Activated B cell treated with CpG ODN at 0.5 μM for 24 hours (primary cell): ENCODE measurements at regions not wholly inside any gene's neighbourhood (a gene's known extent, or its start where the extent isn't known, plus 50 kb on each side); places are given as distances from the start of the nearest gene placed in this dataset.

Experiments used
- ATAC-seq: fragments of 200-7000 bp; cut with Tn5 transposase; one replicate; pipeline ENCODE4 v1.10.0; 2021; ENCODE audit warnings: low read depth, mild to moderate bottlenecking, moderate library complexity
- CTCF ChIA-PET: fragments of 350-600 bp; sonication (Branson Sonifier 250); formaldehyde crosslinking; loops from one replicate; lab custom pipeline; 2021; ENCODE audit warnings: antibody characterized with exemption; lab: Charles Lee
- POLR2A ChIA-PET: fragments of 350-600 bp; sonication (Branson Sonifier 250); formaldehyde crosslinking; loops from one replicate; lab custom pipeline; 2021; ENCODE audit warnings: antibody characterized with exemption; lab: Charles Lee
- DNase-seq: peaks from one replicate; pipeline ENCODE4 v3.0.0; 2022
- H3K27ac Mint-ChIP-seq: one replicate; pipeline ENCODE4 v1.8.0; 2020; ENCODE audit warnings: mixed read lengths
- H3K27me3 Mint-ChIP-seq: one replicate; pipeline ENCODE4 v1.8.0; 2021; ENCODE audit warnings: mixed read lengths
- H3K36me3 Mint-ChIP-seq: one replicate; pipeline ENCODE4 v1.8.0; 2021; ENCODE audit warnings: low read depth, mixed read lengths
- H3K4me1 Mint-ChIP-seq: one replicate; pipeline ENCODE4 v1.8.0; 2021; ENCODE audit warnings: mixed read lengths
- H3K4me3 Mint-ChIP-seq: one replicate; pipeline ENCODE4 v1.8.0; 2020; ENCODE audit warnings: mild to moderate bottlenecking, mixed read lengths
- H3K9me3 Mint-ChIP-seq: one replicate; pipeline ENCODE4 v1.8.0; 2020; ENCODE audit warnings: mixed read lengths
- intact Hi-C: fragments of 100-400 bp; cut with micrococcal nuclease; formaldehyde crosslinking; loops from one replicate; pipeline ENCODE4 v1.15.1; 2024
- TF ChIP-seq, protein P1 (sequence below): fragments of 200-600 bp; IDR thresholded peaks from one replicate; pipeline ENCODE4 v1.8.0; 2022; ENCODE audit warnings: antibody characterized with exemption, mild to moderate bottlenecking

DNA sequence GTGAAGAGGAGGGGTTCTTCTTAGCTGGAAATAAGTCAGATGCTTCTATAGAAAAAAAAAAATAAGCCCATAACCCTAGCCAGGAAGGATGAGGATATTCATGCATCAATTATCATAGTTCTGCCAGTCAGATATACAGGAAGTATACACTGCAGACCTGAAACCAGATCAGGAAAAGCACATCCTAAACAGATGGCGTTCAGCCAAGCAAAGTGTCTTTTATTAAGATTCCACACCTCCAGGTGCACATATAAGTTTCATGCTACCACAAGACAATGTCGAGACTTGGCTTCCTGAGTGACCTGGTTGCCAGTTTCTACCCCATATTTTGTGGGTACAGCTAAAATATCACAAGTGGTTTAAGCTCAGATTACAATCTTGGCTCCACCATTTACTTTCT, 108.3 kb downstream of the CETN3 start:
- no peak overlapping the region for H3K27ac Mint-ChIP-seq
- no peaks in the 10 kb centered on the region for H3K36me3 Mint-ChIP-seq
- peaks cover 5% of the 10 kb centered on the region for H3K27me3 Mint-ChIP-seq
- TF ChIP-seq, protein P1, sequence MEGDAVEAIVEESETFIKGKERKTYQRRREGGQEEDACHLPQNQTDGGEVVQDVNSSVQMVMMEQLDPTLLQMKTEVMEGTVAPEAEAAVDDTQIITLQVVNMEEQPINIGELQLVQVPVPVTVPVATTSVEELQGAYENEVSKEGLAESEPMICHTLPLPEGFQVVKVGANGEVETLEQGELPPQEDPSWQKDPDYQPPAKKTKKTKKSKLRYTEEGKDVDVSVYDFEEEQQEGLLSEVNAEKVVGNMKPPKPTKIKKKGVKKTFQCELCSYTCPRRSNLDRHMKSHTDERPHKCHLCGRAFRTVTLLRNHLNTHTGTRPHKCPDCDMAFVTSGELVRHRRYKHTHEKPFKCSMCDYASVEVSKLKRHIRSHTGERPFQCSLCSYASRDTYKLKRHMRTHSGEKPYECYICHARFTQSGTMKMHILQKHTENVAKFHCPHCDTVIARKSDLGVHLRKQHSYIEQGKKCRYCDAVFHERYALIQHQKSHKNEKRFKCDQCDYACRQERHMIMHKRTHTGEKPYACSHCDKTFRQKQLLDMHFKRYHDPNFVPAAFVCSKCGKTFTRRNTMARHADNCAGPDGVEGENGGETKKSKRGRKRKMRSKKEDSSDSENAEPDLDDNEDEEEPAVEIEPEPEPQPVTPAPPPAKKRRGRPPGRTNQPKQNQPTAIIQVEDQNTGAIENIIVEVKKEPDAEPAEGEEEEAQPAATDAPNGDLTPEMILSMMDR = no peak
- no peaks in the 10 kb centered on the region for H3K9me3 Mint-ChIP-seq
- ChIA-PET POLR2A (no interaction called here), CTCF (no interaction called here)
- ATAC-seq = no peak
- peaks cover 9% of the 10 kb centered on the region for H3K4me1 Mint-ChIP-seq
- intact Hi-C loops = no loop called here
- no peak for DNase-seq
- no peak overlapping the region for H3K4me3 Mint-ChIP-seq

DNA sequence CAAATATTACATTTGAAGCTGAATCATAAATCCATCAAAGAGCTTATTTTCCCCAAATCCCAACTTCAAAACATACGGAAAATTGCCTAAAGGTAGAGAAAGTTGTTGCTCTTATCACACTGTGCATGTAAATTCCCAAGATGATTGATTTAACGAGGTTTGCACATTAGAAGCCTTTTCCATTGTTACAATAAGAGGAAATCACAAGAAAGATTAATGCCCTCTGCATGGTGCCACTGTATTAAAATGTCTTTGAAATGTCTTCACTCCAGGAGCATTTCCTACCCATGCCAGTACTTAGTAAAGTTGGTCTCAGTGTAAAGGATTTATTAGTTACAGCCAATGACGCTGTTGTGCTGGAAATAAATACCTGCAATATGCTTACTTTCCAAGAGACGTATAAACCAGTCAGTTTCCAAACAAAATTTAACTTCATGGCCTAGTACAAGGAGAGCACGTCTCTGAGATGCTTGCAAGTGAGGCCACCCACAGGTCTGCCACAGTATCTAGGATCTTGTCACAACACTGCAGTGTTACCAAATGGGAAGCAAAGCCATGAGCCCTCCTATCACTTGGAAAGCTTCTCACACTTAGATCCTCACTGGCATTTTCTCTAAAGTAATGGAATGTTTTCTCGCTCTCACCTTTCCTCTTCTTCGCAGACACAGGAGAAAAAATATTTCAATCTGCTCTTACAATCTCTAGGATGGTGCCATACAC, 112.4 kb downstream of the CETN3 start:
- TF ChIP-seq, protein P1 = no peak
- DNase-seq (no peak), ATAC-seq (no peak)
- Mint-ChIP-seq H3K9me3 (no peaks in the 10 kb centered on the region), H3K4me1 (peaks cover 9% of the 10 kb centered on the region), H3K4me3 (no peak overlapping the region), H3K36me3 (no peaks in the 10 kb centered on the region), H3K27me3 (peaks cover 9% of the 10 kb centered on the region), H3K27ac (no peak overlapping the region)
- CTCF ChIA-PET = no interaction called here
- intact Hi-C loops = no loop called here
- POLR2A ChIA-PET = no interaction called here

DNA sequence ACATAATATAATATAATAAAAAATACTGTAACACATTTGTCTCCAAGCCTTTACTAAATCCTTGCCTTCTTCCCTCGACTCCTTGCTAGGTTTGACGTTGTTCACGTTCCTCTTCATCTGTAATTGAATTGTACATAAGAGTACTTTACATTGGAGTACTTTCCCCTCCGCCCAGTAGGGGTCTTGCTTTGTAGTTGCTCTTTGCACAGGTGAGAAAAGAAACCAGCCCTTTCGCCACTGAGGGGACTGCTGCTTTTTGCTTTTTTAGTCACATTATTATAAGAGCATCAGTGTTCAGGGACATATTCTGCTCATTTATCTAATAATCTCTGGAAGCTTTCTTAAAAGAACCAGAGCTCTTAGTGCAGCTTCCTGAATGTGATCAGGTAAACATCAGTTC, 115.0 kb downstream of the CETN3 start:
- Mint-ChIP-seq H3K27me3 (peaks cover 12% of the 10 kb centered on the region), H3K4me1 (no peaks in the 10 kb centered on the region), H3K36me3 (no peaks in the 10 kb centered on the region), H3K27ac (no peak overlapping the region), H3K4me3 (no peak overlapping the region), H3K9me3 (no peaks in the 10 kb centered on the region)
- POLR2A ChIA-PET = no interaction called here
- TF ChIP-seq, protein P1 = no peak
- intact Hi-C loops = no loop called here
- ATAC-seq (no peak), DNase-seq (no peak)
- CTCF ChIA-PET = no interaction called here

DNA sequence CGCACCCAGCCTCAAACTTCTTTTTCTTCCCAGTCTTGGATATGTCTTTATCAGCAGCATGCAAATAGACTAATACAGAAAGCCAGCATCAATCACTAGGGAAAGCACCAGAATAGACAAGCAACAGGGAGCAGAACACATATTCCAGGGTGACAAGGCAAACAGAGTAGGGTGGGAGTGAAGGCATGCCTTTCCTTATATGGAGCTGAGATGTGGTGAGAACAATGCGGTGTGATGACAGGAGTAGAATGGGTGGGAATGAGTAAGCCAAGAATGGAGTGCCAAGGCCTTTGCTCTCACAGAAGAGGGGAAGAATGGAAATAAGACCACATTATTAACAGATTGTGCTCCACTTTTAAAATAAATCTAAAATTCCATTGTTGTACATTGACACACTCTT, 115.6 kb downstream of the CETN3 start:
- no peak for DNase-seq
- Mint-ChIP-seq H3K4me3 (no peak overlapping the region), H3K27ac (no peak overlapping the region), H3K4me1 (no peaks in the 10 kb centered on the region), H3K9me3 (no peaks in the 10 kb centered on the region), H3K27me3 (peaks cover 12% of the 10 kb centered on the region), H3K36me3 (no peaks in the 10 kb centered on the region)
- ChIA-PET POLR2A (no interaction called here), CTCF (no interaction called here)
- TF ChIP-seq, protein P1 = no peak
- intact Hi-C loops = no loop called here
- ATAC-seq = no peak

DNA sequence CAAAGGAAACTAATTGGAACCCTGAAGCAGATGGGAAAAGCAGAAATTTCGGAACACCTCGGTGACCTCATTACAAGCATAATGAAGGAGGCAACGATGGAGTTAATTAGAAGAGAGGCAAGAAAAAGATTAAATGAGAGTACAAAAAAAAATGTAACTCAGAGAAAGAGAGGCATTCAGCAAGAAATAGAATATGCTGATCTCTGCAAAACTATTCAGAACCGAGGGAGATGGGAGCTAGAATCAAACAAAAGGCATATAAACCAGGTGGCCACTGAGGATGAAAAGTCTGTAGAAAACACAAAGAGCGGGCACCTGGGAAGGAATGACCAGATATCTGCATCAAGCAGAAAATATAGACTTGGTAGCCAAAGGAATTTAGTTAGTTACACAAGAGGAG, 118.9 kb downstream of the CETN3 start:
- H3K9me3 Mint-ChIP-seq = no peaks in the 10 kb centered on the region
- no peaks in the 10 kb centered on the region for H3K36me3 Mint-ChIP-seq
- CTCF ChIA-PET = no interaction called here
- POLR2A ChIA-PET = no interaction called here
- H3K27me3 Mint-ChIP-seq = peaks cover 9% of the 10 kb centered on the region
- ATAC-seq = no peak
- H3K27ac Mint-ChIP-seq = no peak overlapping the region
- TF ChIP-seq, protein P1 = no peak
- no peaks in the 10 kb centered on the region for H3K4me1 Mint-ChIP-seq
- no peak for DNase-seq
- H3K4me3 Mint-ChIP-seq = no peak overlapping the region
- intact Hi-C loops = no loop called here
